Ascending aorta (tissue), 2 donors: ENCODE measurements at regions not wholly inside any gene's neighbourhood (a gene's known extent, or its start where the extent isn't known, plus 50 kb on each side); places are given as distances from the start of the nearest gene placed in this dataset.
"Not testable (repeated sequence)": the region's sequence is repeated elsewhere in the genome, so short reads cannot be mapped to it uniquely, and the experiment has no call there.

Source experiments
- DNase-seq, 2 donors: peaks; one replicate each; pipeline ENCODE4 v3.0.0-alpha.2; 2019; ENCODE audit warnings: low spot score in 2 of 2
- H3K27ac ChIP-seq, 2 donors: fragments of 200-600 bp; sonication (generic); one replicate each; pipeline ENCODE4 v1.5.1; 2016 to 2017; ENCODE audit warnings: mild to moderate bottlenecking in 1 of 2
- H3K27me3 ChIP-seq: fragments of 200-600 bp; sonication (generic); one replicate; pipeline ENCODE4 v1.5.1; 2017
- H3K36me3 ChIP-seq, 2 donors: fragments of 200-600 bp; sonication (generic); one replicate each; pipeline ENCODE4 v1.5.1; 2016
- H3K4me1 ChIP-seq, 2 donors: fragments of 200-600 bp; sonication (generic); one replicate each; pipeline ENCODE4 v1.5.1; 2016 to 2017; ENCODE audit warnings: mild to moderate bottlenecking in 1 of 2
- H3K4me3 ChIP-seq, 2 donors: fragments of 200-600 bp; sonication (generic); one replicate each; pipeline ENCODE4 v1.5.1; 2016 to 2017; ENCODE audit warnings: mild to moderate bottlenecking in 1 of 2
- H3K9me3 ChIP-seq, 2 donors: fragments of 200-600 bp; sonication (generic); one replicate each; pipeline ENCODE4 v1.5.1; 2016
- intact Hi-C: fragments of 100-400 bp; cut with DNase I; formaldehyde crosslinking; loops from one replicate; pipeline ENCODE4 v1.15.1; 2023
- TF ChIP-seq, protein P1 (sequence below), 3 experiments: fragments of 200-600 bp in 2 of 3; fragments of 450-650 bp in 1 of 3; sonication (generic) in 2 of 3; IDR thresholded peaks; one replicate each; pipeline ENCODE4 v1.5.1; 2016 to 2019; ENCODE audit warnings: antibody characterized with exemption in 3 of 3, mild to moderate bottlenecking in 1 of 3, moderate library complexity in 1 of 3

- H3K27ac ChIP-seq, result no peak overlapping the region
- no peak for DNase-seq
- H3K4me3 ChIP-seq, result no peak overlapping the region
- H3K4me1 ChIP-seq, result no peaks in the 10 kb centered on the region
- intact Hi-C loops, result no loop called here
- no peaks in the 10 kb centered on the region for H3K36me3 ChIP-seq
- TF ChIP-seq, protein P1, sequence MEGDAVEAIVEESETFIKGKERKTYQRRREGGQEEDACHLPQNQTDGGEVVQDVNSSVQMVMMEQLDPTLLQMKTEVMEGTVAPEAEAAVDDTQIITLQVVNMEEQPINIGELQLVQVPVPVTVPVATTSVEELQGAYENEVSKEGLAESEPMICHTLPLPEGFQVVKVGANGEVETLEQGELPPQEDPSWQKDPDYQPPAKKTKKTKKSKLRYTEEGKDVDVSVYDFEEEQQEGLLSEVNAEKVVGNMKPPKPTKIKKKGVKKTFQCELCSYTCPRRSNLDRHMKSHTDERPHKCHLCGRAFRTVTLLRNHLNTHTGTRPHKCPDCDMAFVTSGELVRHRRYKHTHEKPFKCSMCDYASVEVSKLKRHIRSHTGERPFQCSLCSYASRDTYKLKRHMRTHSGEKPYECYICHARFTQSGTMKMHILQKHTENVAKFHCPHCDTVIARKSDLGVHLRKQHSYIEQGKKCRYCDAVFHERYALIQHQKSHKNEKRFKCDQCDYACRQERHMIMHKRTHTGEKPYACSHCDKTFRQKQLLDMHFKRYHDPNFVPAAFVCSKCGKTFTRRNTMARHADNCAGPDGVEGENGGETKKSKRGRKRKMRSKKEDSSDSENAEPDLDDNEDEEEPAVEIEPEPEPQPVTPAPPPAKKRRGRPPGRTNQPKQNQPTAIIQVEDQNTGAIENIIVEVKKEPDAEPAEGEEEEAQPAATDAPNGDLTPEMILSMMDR (IDR thresholded peaks at IDR 0.05), result no peak
- H3K9me3 ChIP-seq, result peaks cover 0 to 4% of the 10 kb centered on the region in 2 donors
- H3K27me3 ChIP-seq, result no peaks in the 10 kb centered on the region
Observed at GRCh38 chr10:109591601-109592000, 331.7 kb downstream of the XPNPEP1 start.

DNA sequence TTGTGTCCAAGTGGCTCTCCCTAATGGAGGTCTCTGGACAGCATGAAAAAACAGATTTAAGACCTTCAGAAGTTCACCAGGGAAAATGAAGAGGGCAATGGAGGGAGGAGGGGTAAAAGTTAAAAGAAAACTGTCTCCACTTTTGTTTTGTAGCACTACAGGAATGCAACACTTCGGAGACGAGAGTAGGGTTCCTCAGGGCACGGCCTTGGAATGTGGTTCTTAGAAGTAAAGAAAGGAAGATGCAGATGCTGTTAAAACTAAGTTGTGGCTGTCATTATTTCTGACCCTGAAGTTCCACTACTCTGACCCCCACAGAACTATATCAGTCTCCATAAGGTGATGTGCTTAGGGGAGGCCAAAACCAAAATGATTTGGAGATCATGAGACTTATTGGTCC lies 335.1 kb downstream of the XPNPEP1 start:
- Histone ChIP-seq H3K36me3 (no peaks in the 10 kb centered on the region), H3K27me3 (no peaks in the 10 kb centered on the region), H3K9me3 (no peaks in the 10 kb centered on the region), H3K4me3 (no peak overlapping the region), H3K4me1 (no peaks in the 10 kb centered on the region), H3K27ac (no peak overlapping the region)
- TF ChIP-seq, protein P1 (IDR thresholded peaks at IDR 0.05), result no peak
- no peak for DNase-seq
- intact Hi-C loops, result no loop called here

GRCh38 chr10:109587366-109587765 lies 335.9 kb downstream of the XPNPEP1 start:
- no peak for DNase-seq
- no peaks in the 10 kb centered on the region for H3K9me3 ChIP-seq
- intact Hi-C loops, result no loop called here
- H3K27me3 ChIP-seq, result no peaks in the 10 kb centered on the region
- no peaks in the 10 kb centered on the region for H3K36me3 ChIP-seq
- H3K4me1 ChIP-seq, result no peaks in the 10 kb centered on the region
- no peak overlapping the region for H3K27ac ChIP-seq
- TF ChIP-seq, protein P1 (IDR thresholded peaks at IDR 0.05), result no peak
- no peak overlapping the region for H3K4me3 ChIP-seq

- no peaks in the 10 kb centered on the region for H3K27me3 ChIP-seq
- no peak overlapping the region for H3K27ac ChIP-seq
- TF ChIP-seq, protein P1 (IDR thresholded peaks at IDR 0.05), result no peak
- DNase-seq, result no peak
- no peak overlapping the region for H3K4me3 ChIP-seq
- H3K9me3 ChIP-seq, result no peaks in the 10 kb centered on the region
- intact Hi-C loops, result no loop called here
- no peaks in the 10 kb centered on the region for H3K4me1 ChIP-seq
- H3K36me3 ChIP-seq, result no peaks in the 10 kb centered on the region
Observed at GRCh38 chr10:109556399-109556798, 366.9 kb downstream of the XPNPEP1 start.

DNA sequence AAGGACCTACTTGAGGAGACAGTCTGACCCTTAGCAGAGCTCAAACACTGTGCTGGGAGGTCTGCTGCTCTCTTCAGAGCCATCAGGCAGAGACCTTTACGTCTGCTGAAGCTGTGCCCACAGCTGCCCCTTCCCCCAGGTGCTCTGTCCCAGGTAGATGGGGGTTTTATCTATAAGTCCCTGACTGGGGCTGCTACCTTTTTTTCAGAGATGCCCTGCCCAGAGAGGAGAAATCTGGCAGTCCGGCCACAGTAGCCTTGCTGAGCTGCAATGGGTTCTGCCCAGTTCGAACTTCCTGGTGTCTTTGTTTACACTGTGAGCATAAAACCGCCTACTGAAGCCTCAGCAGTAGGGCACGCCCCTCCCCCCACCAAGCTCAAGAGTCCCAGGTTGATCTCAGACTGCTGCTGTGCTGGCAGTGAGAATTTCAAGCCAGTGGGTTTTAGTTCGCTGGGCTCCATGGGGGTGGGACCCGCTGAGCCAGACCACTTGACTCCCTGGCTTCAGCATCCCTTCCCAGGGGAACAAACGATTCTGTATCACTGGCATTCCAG lies 381.2 kb downstream of the XPNPEP1 start:
- H3K36me3 ChIP-seq, H3K4me1 ChIP-seq, H3K27ac ChIP-seq, H3K9me3 ChIP-seq, DNase-seq, intact Hi-C loops, H3K4me3 ChIP-seq, H3K27me3 ChIP-seq: not testable (repeated sequence)

- no peak for DNase-seq
- intact Hi-C loops, result no loop called here
- Histone ChIP-seq H3K27me3 (no peaks in the 10 kb centered on the region), H3K9me3 (peaks cover 0 to 6% of the 10 kb centered on the region in 2 donors), H3K4me1 (no peaks in the 10 kb centered on the region), H3K27ac (no peak overlapping the region), H3K4me3 (no peak overlapping the region), H3K36me3 (no peaks in the 10 kb centered on the region)
- TF ChIP-seq, protein P1 (IDR thresholded peaks at IDR 0.05), result no peak
Observed at GRCh38 chr10:109534193-109534592, 389.1 kb downstream of the XPNPEP1 start.
